IMR-90 (cell line): ENCODE measurements at regions not wholly inside any gene's neighbourhood (a gene's known extent, or its start where the extent isn't known, plus 50 kb on each side); places are given as distances from the start of the nearest gene placed in this dataset.

Experiments
- CHD1 ChIP-seq: IDR thresholded peaks from 2 replicates; pipeline ENCODE4 v1.6.1; 2012; ENCODE audit warnings: low read depth, low read length, improper control_type of control experiment
- FOS ChIP-seq: fragments of 150-350 bp; IDR thresholded peaks from 2 replicates; pipeline ENCODE4 v1.6.1; 2016; ENCODE audit warnings: low read depth, low read length
- MAFK ChIP-seq: IDR thresholded peaks from 2 replicates; pipeline ENCODE4 v1.6.1; 2012; ENCODE audit warnings: low read depth, low read length, improper control_type of control experiment
- MXI1 ChIP-seq: IDR thresholded peaks from 2 replicates; pipeline ENCODE4 v1.6.1; 2012; ENCODE audit warnings: low read depth, mild to moderate bottlenecking, low read length, moderate library complexity, borderline replicate concordance
- POLR2A ChIP-seq: IDR thresholded peaks from 2 replicates; pipeline ENCODE4 v1.6.1; 2012; ENCODE audit warnings: mild to moderate bottlenecking, low read depth, low read length
- RFX5 ChIP-seq: IDR thresholded peaks from 2 replicates; pipeline ENCODE4 v1.8.0; 2012; ENCODE audit warnings: low read depth, mild to moderate bottlenecking, low read length, moderate library complexity
- TF ChIP-seq, protein P1 (sequence below): conservative IDR thresholded peaks from 2 replicates; pipeline ENCODE4 v1.5.1; 2012; ENCODE audit warnings: mild to moderate bottlenecking, low read depth, low read length, improper control_type of control experiment
- TF ChIP-seq, protein P2 (sequence below): fragments of 150-350 bp; IDR thresholded peaks from 2 replicates; pipeline ENCODE4 v1.6.1; 2017; ENCODE audit warnings: mild to moderate bottlenecking, antibody characterized with exemption, low read length, low read depth

DNA sequence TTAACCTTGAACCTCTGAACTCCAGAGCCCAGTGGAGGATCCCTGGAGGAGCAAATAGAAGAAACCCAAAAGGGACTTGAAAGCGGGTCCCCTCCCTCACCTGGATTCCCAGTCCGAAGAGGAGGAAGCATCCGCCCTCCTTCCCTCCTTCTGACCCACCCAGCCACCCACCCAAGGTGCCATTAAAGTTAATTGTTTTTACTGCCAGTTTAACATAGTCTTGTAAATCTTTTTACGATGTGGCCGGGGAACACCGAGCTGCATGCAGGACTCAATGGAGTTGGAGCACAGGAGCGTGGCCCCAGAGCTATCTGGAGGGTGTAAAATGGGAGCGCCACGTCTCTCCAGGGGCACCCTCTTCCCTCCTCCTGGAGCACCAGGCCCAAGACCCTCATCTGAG lies 49.9 kb upstream of the TBX3 start:
- TF ChIP-seq MXI1 (no peak), CHD1 (no peak), MAFK (no peak), RFX5 (no peak), POLR2A (no peak), FOS (no peak)
- TF ChIP-seq, protein P1, sequence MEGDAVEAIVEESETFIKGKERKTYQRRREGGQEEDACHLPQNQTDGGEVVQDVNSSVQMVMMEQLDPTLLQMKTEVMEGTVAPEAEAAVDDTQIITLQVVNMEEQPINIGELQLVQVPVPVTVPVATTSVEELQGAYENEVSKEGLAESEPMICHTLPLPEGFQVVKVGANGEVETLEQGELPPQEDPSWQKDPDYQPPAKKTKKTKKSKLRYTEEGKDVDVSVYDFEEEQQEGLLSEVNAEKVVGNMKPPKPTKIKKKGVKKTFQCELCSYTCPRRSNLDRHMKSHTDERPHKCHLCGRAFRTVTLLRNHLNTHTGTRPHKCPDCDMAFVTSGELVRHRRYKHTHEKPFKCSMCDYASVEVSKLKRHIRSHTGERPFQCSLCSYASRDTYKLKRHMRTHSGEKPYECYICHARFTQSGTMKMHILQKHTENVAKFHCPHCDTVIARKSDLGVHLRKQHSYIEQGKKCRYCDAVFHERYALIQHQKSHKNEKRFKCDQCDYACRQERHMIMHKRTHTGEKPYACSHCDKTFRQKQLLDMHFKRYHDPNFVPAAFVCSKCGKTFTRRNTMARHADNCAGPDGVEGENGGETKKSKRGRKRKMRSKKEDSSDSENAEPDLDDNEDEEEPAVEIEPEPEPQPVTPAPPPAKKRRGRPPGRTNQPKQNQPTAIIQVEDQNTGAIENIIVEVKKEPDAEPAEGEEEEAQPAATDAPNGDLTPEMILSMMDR: no peak
- TF ChIP-seq, protein P2, sequence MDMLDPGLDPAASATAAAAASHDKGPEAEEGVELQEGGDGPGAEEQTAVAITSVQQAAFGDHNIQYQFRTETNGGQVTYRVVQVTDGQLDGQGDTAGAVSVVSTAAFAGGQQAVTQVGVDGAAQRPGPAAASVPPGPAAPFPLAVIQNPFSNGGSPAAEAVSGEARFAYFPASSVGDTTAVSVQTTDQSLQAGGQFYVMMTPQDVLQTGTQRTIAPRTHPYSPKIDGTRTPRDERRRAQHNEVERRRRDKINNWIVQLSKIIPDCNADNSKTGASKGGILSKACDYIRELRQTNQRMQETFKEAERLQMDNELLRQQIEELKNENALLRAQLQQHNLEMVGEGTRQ: no peak
